GM21423 (cell line): ENCODE measurements at regions not wholly inside any gene's neighbourhood (a gene's known extent, or its start where the extent isn't known, plus 50 kb on each side); places are given as distances from the start of the nearest gene placed in this dataset.

Source experiments
- ATAC-seq: cut with Tn5 transposase; IDR thresholded peaks from one replicate; pipeline ENCODE4 v1.9.1; 2021; ENCODE audit warnings: mild to moderate bottlenecking, moderate library complexity; ENCODE audit not compliant: unreplicated experiment

- no peak for ATAC-seq
Measured at GRCh38 chrX:79300856-79301255, 66.3 kb downstream of the ITM2A start.

- ATAC-seq, result no peak
Measured at GRCh38 chrX:79290596-79290995, 76.5 kb downstream of the ITM2A start.

DNA sequence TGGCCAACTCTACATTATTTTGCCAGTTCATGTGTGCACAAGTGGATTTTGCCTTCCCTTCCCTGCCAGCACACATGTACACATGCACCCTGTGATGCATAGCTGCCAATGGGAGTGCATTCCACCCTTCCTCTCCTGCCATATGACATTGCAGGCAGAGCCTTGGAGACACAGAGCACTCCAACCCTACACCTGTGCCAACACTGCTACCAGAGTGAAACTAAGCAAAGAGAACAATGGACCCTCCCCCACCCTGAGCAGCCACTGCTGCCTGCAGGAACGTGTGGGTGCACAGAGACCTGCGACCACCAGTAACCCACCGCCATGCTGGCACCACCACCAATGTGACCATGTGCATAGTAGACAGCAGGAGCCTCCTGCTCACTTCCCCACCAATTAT, 78.4 kb downstream of the ITM2A start:
- no peak for ATAC-seq

- no peak for ATAC-seq
Measured at GRCh38 chrX:79287724-79288123, 79.4 kb downstream of the ITM2A start.

DNA sequence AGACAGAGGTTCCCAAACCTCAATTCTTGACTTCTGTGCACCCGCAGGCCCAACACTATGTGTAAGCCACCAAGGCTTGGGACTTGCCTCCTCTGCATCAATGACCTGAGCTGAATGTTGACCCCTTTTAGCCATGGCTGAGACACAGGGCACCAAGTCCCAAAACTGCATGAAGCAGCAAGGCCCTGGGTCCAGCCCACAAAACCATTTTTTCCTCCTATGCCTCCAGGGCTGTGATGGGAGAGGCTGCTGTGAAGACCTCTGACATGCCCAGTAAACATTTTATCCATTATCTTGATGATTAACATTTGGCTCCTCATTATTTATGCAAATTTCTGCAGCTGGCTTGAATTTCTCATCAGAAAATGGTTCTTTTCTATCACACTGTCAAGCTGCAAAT, 85.4 kb downstream of the ITM2A start:
- ATAC-seq, result no peak

- ATAC-seq, result peak; percentile 95
Measured at GRCh38 chrX:79270401-79270800, 96.7 kb downstream of the ITM2A start.

DNA sequence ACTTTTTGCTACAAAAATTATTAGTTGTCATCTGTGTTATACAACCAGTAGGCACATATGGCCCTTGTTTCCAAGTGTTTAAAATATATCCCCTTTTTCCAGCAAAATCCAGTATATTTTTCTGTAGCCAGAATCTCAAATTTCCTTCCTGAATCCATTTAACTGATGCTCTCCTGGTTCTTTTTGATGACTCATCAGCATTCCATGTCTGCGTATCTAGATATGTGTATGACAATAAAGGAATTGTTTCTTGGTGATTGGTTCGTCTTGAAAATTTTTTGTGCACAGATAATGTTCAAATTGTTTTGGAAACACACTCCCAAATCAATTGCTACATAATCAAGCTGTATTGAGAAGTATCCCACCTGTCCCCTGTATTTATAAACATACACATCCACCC, 98.3 kb downstream of the ITM2A start:
- no peak for ATAC-seq

GRCh38 chrX:79266702-79267101, 100.4 kb downstream of the ITM2A start:
- no peak for ATAC-seq

DNA sequence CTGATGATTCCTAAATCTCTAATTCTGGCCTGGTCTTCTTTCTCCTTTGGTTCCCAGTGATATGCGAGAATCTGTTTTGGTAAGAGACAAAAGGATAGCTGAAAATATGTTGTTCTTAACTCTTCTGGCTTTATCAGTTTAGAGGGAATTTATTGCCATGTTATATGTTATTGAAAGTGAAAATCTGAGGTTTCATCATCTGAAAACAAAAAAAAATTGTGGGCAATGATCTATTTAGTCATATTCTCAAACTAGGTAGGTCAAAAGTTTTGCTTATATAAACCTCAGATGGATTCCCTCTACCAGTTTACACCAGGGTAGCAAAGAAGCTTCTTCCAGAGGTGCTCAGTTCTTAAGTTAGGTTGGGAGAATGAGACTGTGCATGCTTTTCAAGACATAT, 103.6 kb downstream of the ITM2A start:
- ATAC-seq, result no peak

DNA sequence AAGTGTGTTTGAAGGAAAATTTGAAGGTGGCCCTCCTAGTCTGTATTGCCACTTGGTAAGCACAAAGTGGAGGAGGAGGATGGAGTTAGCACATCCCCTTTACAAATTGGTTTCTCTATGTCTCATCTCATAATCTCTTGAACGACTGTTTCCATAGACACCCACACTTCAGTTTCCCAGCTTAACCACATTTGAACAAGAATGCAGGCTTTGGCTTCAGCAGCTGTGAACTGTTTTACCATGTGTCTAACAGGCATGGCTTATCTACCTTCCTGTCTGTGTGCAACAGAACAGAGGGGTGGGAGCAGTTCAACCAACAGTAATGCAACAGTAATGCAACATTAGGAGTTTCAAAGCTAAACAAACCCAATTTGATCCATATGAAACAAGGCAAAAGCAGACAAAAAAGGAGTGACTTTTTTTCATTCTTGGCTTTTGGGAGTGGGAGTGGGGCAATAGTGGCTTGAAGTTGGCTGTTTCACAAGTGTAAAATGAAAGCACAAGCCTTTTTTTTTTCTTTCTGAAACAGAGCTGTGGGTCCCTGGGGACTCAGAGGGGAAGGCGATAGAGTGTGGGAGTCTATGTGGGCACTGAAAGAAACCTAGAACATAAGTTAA, 108.0 kb downstream of the ITM2A start:
- peak; percentile 81 for ATAC-seq

- ATAC-seq, result no peak
Measured at GRCh38 chrX:79243691-79244090, 99.2 kb downstream of the GPR174 start.

DNA sequence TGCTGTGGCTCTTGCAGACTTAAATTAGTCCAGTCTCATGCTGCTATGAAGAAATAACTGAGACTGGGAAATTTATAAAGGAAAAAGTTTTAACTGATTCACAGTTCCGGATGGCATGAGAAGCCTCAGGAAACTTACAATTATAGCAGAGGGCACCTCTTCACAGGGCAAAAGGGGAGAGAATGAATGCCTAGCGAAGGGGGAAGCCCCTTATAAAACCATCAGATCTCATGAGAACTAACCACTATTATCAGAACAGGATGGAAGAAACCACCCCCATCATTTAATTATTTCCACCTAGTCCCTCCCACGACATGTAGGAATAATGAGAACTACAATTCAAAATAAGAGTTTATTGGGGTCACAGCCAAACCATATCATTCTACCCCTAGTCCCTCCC, 91.4 kb downstream of the GPR174 start:
- ATAC-seq, result no peak

DNA sequence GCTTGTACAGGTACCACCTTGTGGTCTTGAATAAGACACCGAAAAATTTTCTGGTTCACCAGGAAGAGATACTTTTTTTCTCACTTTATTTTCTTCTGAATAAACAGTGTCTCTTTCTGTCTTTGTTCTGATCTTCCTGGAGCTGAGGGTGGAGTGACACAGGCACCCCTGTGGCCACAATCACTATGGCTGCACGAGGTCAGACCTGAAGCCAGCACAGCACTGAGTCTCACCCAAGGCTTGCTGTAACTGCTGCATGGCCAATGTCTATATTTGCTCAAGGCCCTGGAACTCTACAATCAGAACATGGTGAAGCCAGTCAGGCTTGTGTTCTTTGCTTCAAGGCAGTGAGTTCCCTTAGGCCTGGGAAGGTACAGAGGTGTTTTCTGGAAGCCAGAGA, 87.2 kb downstream of the GPR174 start:
- ATAC-seq, result no peak
